Large intestine (tissue), 3 donors: ENCODE measurements at regions not wholly inside any gene's neighbourhood (a gene's known extent, or its start where the extent isn't known, plus 50 kb on each side); places are given as distances from the start of the nearest gene placed in this dataset.

Experiments used
- DNase-seq, 2 donors: peaks; one replicate each; pipeline versions ENCODE4 v3.0.0 to v3.0.0-alpha.2; 2013
- H3K27ac ChIP-seq: one replicate; pipeline ENCODE4 v1.5.1; 2013; ENCODE audit warnings: low read length
- H3K27me3 ChIP-seq: 2 replicates; pipeline ENCODE4 v1.6.1; 2013; ENCODE audit warnings: low read length; ENCODE audit not compliant: control insufficient read depth, insufficient read depth
- H3K36me3 ChIP-seq: 2 replicates; pipeline ENCODE4 v1.6.1; 2013; ENCODE audit warnings: low read length; ENCODE audit not compliant: control insufficient read depth, insufficient read depth
- H3K4me1 ChIP-seq: one replicate; pipeline ENCODE4 v1.6.1; 2013; ENCODE audit warnings: low read length; ENCODE audit not compliant: control insufficient read depth, insufficient read depth
- H3K4me3 ChIP-seq: one replicate; pipeline ENCODE4 v1.5.1; 2013; ENCODE audit warnings: low read length
- H3K9me3 ChIP-seq: one replicate; pipeline ENCODE4 v1.6.1; 2013; ENCODE audit warnings: mild to moderate bottlenecking, low read depth, low read length, moderate library complexity; ENCODE audit not compliant: control insufficient read depth
- WGBS: methylation state at CpG from one replicate; pipeline ENCODE4 v1.1.5; 2013; ENCODE audit warnings: low lambda C conversion rate; ENCODE audit not compliant: insufficient coverage; 5-methylcytosine and 5-hydroxymethylcytosine counted together

- Histone ChIP-seq H3K27me3 (no peaks in the 10 kb centered on the region), H3K36me3 (no peaks in the 10 kb centered on the region), H3K4me3 (no peak overlapping the region), H3K4me1 (no peaks in the 10 kb centered on the region), H3K9me3 (peaks cover 5% of the 10 kb centered on the region), H3K27ac (no peak overlapping the region)
- no peak for DNase-seq
- 93% methylated on average over 3 of the region's 4 CpGs for WGBS
Measured at GRCh38 chr5:58275516-58275915, 184.4 kb downstream of the PLK2 start.

- no peaks in the 10 kb centered on the region for H3K36me3 ChIP-seq
- H3K4me3 ChIP-seq: no peak overlapping the region
- H3K9me3 ChIP-seq: peaks cover 5% of the 10 kb centered on the region
- H3K27ac ChIP-seq: no peak overlapping the region
- no peak for DNase-seq
- no peaks in the 10 kb centered on the region for H3K4me1 ChIP-seq
- no peaks in the 10 kb centered on the region for H3K27me3 ChIP-seq
Measured at GRCh38 chr5:58274191-58274590, 185.7 kb downstream of the PLK2 start.

GRCh38 chr5:58273711-58274110 lies 186.2 kb downstream of the PLK2 start:
- no peak for DNase-seq
- H3K4me3 ChIP-seq: no peak overlapping the region
- H3K27me3 ChIP-seq: no peaks in the 10 kb centered on the region
- no peaks in the 10 kb centered on the region for H3K4me1 ChIP-seq
- peaks cover 5% of the 10 kb centered on the region for H3K9me3 ChIP-seq
- H3K36me3 ChIP-seq: no peaks in the 10 kb centered on the region
- no peak overlapping the region for H3K27ac ChIP-seq
- 100% methylated on average over 1 of the region's 2 CpGs for WGBS

GRCh38 chr5:58268268-58268667 lies 191.6 kb downstream of the PLK2 start:
- Histone ChIP-seq H3K4me3 (no peak overlapping the region), H3K4me1 (no peaks in the 10 kb centered on the region), H3K27me3 (no peaks in the 10 kb centered on the region), H3K27ac (no peak overlapping the region), H3K36me3 (no peaks in the 10 kb centered on the region), H3K9me3 (no peaks in the 10 kb centered on the region)
- peak; percentile 14 to 35 for DNase-seq
- 67% methylated on average over 1 of the region's 4 CpGs for whole genome bisulfite sequencing

GRCh38 chr5:58266402-58266801 lies 193.5 kb downstream of the PLK2 start:
- Histone ChIP-seq H3K4me3 (no peak overlapping the region), H3K27me3 (no peaks in the 10 kb centered on the region), H3K36me3 (no peaks in the 10 kb centered on the region), H3K4me1 (no peaks in the 10 kb centered on the region), H3K27ac (no peak overlapping the region), H3K9me3 (no peaks in the 10 kb centered on the region)
- DNase-seq: no peak

GRCh38 chr5:58265246-58265930 lies 194.5 kb downstream of the PLK2 start:
- H3K9me3 ChIP-seq: no peaks in the 10 kb centered on the region
- no peak overlapping the region for H3K4me3 ChIP-seq
- H3K27me3 ChIP-seq: no peaks in the 10 kb centered on the region
- no peaks in the 10 kb centered on the region for H3K4me1 ChIP-seq
- no peak overlapping the region for H3K27ac ChIP-seq
- 94% methylated on average over 2 of the region's 4 CpGs for WGBS
- DNase-seq: no peak
- H3K36me3 ChIP-seq: no peaks in the 10 kb centered on the region

- Histone ChIP-seq H3K27me3 (no peaks in the 10 kb centered on the region), H3K4me1 (no peaks in the 10 kb centered on the region), H3K4me3 (no peak overlapping the region), H3K36me3 (no peaks in the 10 kb centered on the region), H3K9me3 (no peaks in the 10 kb centered on the region), H3K27ac (no peak overlapping the region)
- no peak for DNase-seq
- whole genome bisulfite sequencing: no CpG with 5 or more reads among the region's 3 CpGs
Measured at GRCh38 chr5:58264276-58264675, 195.6 kb downstream of the PLK2 start.

GRCh38 chr5:58263296-58263695 lies 196.6 kb downstream of the PLK2 start:
- Histone ChIP-seq H3K27ac (no peak overlapping the region), H3K4me1 (no peaks in the 10 kb centered on the region), H3K27me3 (no peaks in the 10 kb centered on the region), H3K9me3 (no peaks in the 10 kb centered on the region), H3K4me3 (no peak overlapping the region), H3K36me3 (no peaks in the 10 kb centered on the region)
- no peak for DNase-seq
- no CpG with 5 or more reads among the region's 1 CpG for WGBS

GRCh38 chr5:58262226-58262625 lies 197.7 kb downstream of the PLK2 start:
- no peak for DNase-seq
- no peaks in the 10 kb centered on the region for H3K4me1 ChIP-seq
- WGBS: 80% methylated on average over 1 of the region's 1 CpG
- H3K36me3 ChIP-seq: no peaks in the 10 kb centered on the region
- no peak overlapping the region for H3K27ac ChIP-seq
- no peak overlapping the region for H3K4me3 ChIP-seq
- H3K9me3 ChIP-seq: no peaks in the 10 kb centered on the region
- no peaks in the 10 kb centered on the region for H3K27me3 ChIP-seq

- H3K4me3 ChIP-seq: no peak overlapping the region
- H3K9me3 ChIP-seq: no peaks in the 10 kb centered on the region
- H3K27ac ChIP-seq: no peak overlapping the region
- no peak for DNase-seq
- no peaks in the 10 kb centered on the region for H3K36me3 ChIP-seq
- no peaks in the 10 kb centered on the region for H3K4me1 ChIP-seq
- H3K27me3 ChIP-seq: no peaks in the 10 kb centered on the region
- WGBS: 92% methylated on average over 2 of the region's 4 CpGs
Measured at GRCh38 chr5:58261605-58262004, 198.3 kb downstream of the PLK2 start.

- Histone ChIP-seq H3K27me3 (no peaks in the 10 kb centered on the region), H3K27ac (no peak overlapping the region), H3K36me3 (no peaks in the 10 kb centered on the region), H3K4me1 (no peaks in the 10 kb centered on the region), H3K4me3 (no peak overlapping the region), H3K9me3 (no peaks in the 10 kb centered on the region)
- 86% methylated on average over 1 of the region's 2 CpGs for WGBS
- no peak for DNase-seq
Measured at GRCh38 chr5:58260243-58260642, 199.6 kb downstream of the PLK2 start.
